HepG2 (cell line): ENCODE measurements at regions not wholly inside any gene's neighbourhood (a gene's known extent, or its start where the extent isn't known, plus 50 kb on each side); places are given as distances from the start of the nearest gene placed in this dataset.

Source experiments
- ATAC-seq: fragments of 200-7000 bp; cut with Tn5 transposase; 3 replicates; pipeline ENCODE4 v1.9.1; 2020; ENCODE audit warnings: mild to moderate bottlenecking, moderate library complexity
- BruUV-seq: library from RNA; stranded (reverse); fragments of 400-500 nt; replicated peaks from 2 replicates; lab custom pipeline; 2021; lab: Mats Ljungman, UMichigan
- CTCF ChIA-PET: fragments of 300-600 bp; formaldehyde crosslinking; extraction: SDS; loops from one replicate; lab custom pipeline; 2021; ENCODE audit warnings: low total read pairs, inconsistent platforms, low intra/inter-chr PET ratio; lab: Yijun Ruan, JAX
- POLR2A ChIA-PET: fragments of 350-600 bp; sonication (Branson Sonifier 250); formaldehyde crosslinking; loops from one replicate; lab custom pipeline; 2020; ENCODE audit warnings: antibody characterized with exemption, inconsistent platforms; lab: Yijun Ruan, JAX
- DNase-seq: peaks from one replicate; pipeline ENCODE4 v3.0.0-alpha.2; 2015; ENCODE audit warnings: low spot score
- FAIRE-seq: peaks from 3 replicates; lab custom pipeline; 2011; peaks lifted over from hg19 to GRCh38; lab: Jason Lieb, UNC
- H2AFZ ChIP-seq: one replicate; pipeline ENCODE4 v1.6.1; 2011; ENCODE audit warnings: low read length, inconsistent platforms
- H3K27ac ChIP-seq: fragments of 300-600 bp; 3 replicates; pipeline ENCODE4 v1.8.0; 2011; ENCODE audit warnings: mixed run types, mild to moderate bottlenecking, mixed read lengths, low read length, inconsistent platforms; ENCODE audit not compliant: insufficient read depth; ENCODE audit errors: extremely low read length
- H3K27me3 ChIP-seq, 2 experiments: fragments of 200-600 bp in 1 of 2; 2 replicates in 1 of 2; 3 replicates in 1 of 2; pipeline versions ENCODE4 v1.6.0 to v1.8.0; 2011; ENCODE audit warnings: low read length in 2 of 2, mild to moderate bottlenecking in 2 of 2, moderate library complexity in 2 of 2, inconsistent platforms in 1 of 2; ENCODE audit not compliant: insufficient read depth in 2 of 2, control insufficient read depth in 1 of 2
- H3K36me3 ChIP-seq, 2 experiments: fragments of 200-600 bp in 1 of 2; replicated peaks in 1 of 2; 2 replicates in 1 of 2; 3 replicates in 1 of 2; pipeline versions ENCODE4 v1.5.1 to v1.8.0; 2011; ENCODE audit warnings: low read length in 2 of 2, inconsistent platforms in 1 of 2; ENCODE audit not compliant: insufficient read depth in 2 of 2, control insufficient read depth in 1 of 2
- H3K4me1 ChIP-seq: 2 replicates; pipeline ENCODE4 v1.5.1; 2012; ENCODE audit warnings: low read length, inconsistent platforms; ENCODE audit not compliant: insufficient read depth
- H3K4me2 ChIP-seq: 2 replicates; pipeline ENCODE4 v1.6.0; 2011; ENCODE audit warnings: low read depth, low read length, inconsistent platforms
- H3K4me3 ChIP-seq, 3 experiments: fragments of 200-600 bp in 1 of 3; sonication (generic), shearing (Covaris generic) in 1 of 3; replicated peaks in 1 of 3; 2 replicates each; pipeline ENCODE4 v1.5.1; 2011 to 2016; ENCODE audit warnings: low read length in 3 of 3, inconsistent platforms in 2 of 3, low read depth in 2 of 3, mild to moderate bottlenecking in 2 of 3, control low read depth in 1 of 3, mixed read lengths in 1 of 3; ENCODE audit not compliant: insufficient read depth in 1 of 3
- H3K79me2 ChIP-seq: one replicate; pipeline ENCODE4 v1.6.1; 2011; ENCODE audit warnings: low read length, inconsistent platforms; ENCODE audit not compliant: insufficient read depth
- H3K9ac ChIP-seq: 2 replicates; pipeline ENCODE4 v1.6.0; 2011; ENCODE audit warnings: mild to moderate bottlenecking, low read depth, low read length, inconsistent platforms; ENCODE audit not compliant: insufficient read depth
- H3K9me3 ChIP-seq: 2 replicates; pipeline ENCODE4 v1.5.1; 2012; ENCODE audit warnings: mild to moderate bottlenecking, low read length
- H4K20me1 ChIP-seq: 2 replicates; pipeline ENCODE4 v1.6.0; 2011; ENCODE audit warnings: inconsistent platforms, mild to moderate bottlenecking, low read length, moderate library complexity; ENCODE audit not compliant: insufficient read depth
- FOXP4 ChIP-seq: sonication (generic); formaldehyde crosslinking; IDR thresholded peaks from 2 replicates; pipeline ENCODE4 v1.4.0; 2020; ENCODE audit warnings: missing genetic modification reagents
- HOMEZ ChIP-seq: IDR thresholded peaks from 2 replicates; pipeline ENCODE4 v1.6.1; 2016; ENCODE audit warnings: low read depth
- KDM6A ChIP-seq: IDR thresholded peaks from 2 replicates; pipeline ENCODE4 v1.6.1; 2016; ENCODE audit warnings: low read depth
- NONO ChIP-seq, 2 experiments: fragments of 450-650 bp in 1 of 2; sonication (generic) in 1 of 2; formaldehyde crosslinking in 1 of 2; IDR thresholded peaks in 1 of 2; conservative IDR thresholded peaks in 1 of 2; 2 replicates each; pipeline versions ENCODE4 v1.6.1 to v1.8.0; 2017 to 2022; ENCODE audit warnings: mild to moderate bottlenecking in 1 of 2, missing genetic modification reagents in 1 of 2, moderate library complexity in 1 of 2
- NR2C2 ChIP-seq: sonication (generic); formaldehyde crosslinking; IDR thresholded peaks from 2 replicates; pipeline ENCODE4 v1.4.0; 2020; ENCODE audit warnings: missing genetic modification reagents, mild to moderate bottlenecking, moderate library complexity, borderline replicate concordance
- NR3C1 ChIP-seq: sonication (generic); formaldehyde crosslinking; IDR thresholded peaks from 2 replicates; pipeline ENCODE4 v1.4.0; 2020; ENCODE audit warnings: missing genetic modification reagents
- PHF8 ChIP-seq: sonication (generic); formaldehyde crosslinking; IDR thresholded peaks from 2 replicates; pipeline ENCODE4 v1.5.0; 2020; ENCODE audit warnings: missing genetic modification reagents
- SSRP1 ChIP-seq: IDR thresholded peaks from 2 replicates; pipeline ENCODE4 v1.6.1; 2016; ENCODE audit warnings: control low read depth
- XRCC5 ChIP-seq: fragments of 200-400 bp; formaldehyde crosslinking; optimal IDR thresholded peaks from 2 replicates; pipeline ENCODE3; 2017; ENCODE audit warnings: mild to moderate bottlenecking, low read length
- ZFX ChIP-seq: sonication (generic); formaldehyde crosslinking; IDR thresholded peaks from 2 replicates; pipeline ENCODE4 v1.4.0; 2020; ENCODE audit warnings: mild to moderate bottlenecking, low read depth, missing genetic modification reagents, moderate library complexity
- ZNF362 ChIP-seq: sonication (generic); formaldehyde crosslinking; IDR thresholded peaks from 2 replicates; pipeline ENCODE4 v1.4.0; 2020; ENCODE audit warnings: missing genetic modification reagents, mild to moderate bottlenecking, borderline replicate concordance
- ZNF839 ChIP-seq: sonication (generic); formaldehyde crosslinking; IDR thresholded peaks from 2 replicates; pipeline ENCODE4 v1.4.0; 2020; ENCODE audit warnings: missing genetic modification reagents, mild to moderate bottlenecking, borderline replicate concordance
- ZNF841 ChIP-seq: sonication (generic); formaldehyde crosslinking; IDR thresholded peaks from 2 replicates; pipeline ENCODE4 v1.8.1; 2023; ENCODE audit warnings: missing genetic modification reagents, borderline replicate concordance
- ZSCAN12 ChIP-seq: sonication (generic); formaldehyde crosslinking; IDR thresholded peaks from 2 replicates; pipeline ENCODE4 v1.9.0; 2021; ENCODE audit warnings: mild to moderate bottlenecking, missing genetic modification reagents
- ZXDC ChIP-seq: sonication (generic); formaldehyde crosslinking; IDR thresholded peaks from 2 replicates; pipeline ENCODE4 v1.5.0; 2020; ENCODE audit warnings: mild to moderate bottlenecking, missing genetic modification reagents
- WGBS: methylation state at CpG from one replicate; pipeline ENCODE4 v1.1.6; 2017; ENCODE audit warnings: low lambda C conversion rate; 5-methylcytosine and 5-hydroxymethylcytosine counted together
- in situ Hi-C: cut with HindIII; loops from 2 replicates; pipeline ENCODE4 v1.10.0; 2017; ENCODE audit warnings: low pct_unique_long_range_greater_than_20kb; ENCODE audit not compliant: extremely low pct_ligation_motif_present
- intact Hi-C: fragments of 100-400 bp; cut with micrococcal nuclease; formaldehyde crosslinking; loops from one replicate; pipeline ENCODE4 v1.10.0; 2022; ENCODE audit not compliant: unreplicated experiment

- Histone ChIP-seq H3K4me1 (peaks cover 83% of the 10 kb centered on the region), H3K27ac (peak overlapping the region; percentile 78), H3K9ac (peak overlapping the region; percentile 35), H3K27me3 (no peaks in the 10 kb centered on the region; a peak in 1 of 5 replicates), H3K79me2 (no peaks in the 10 kb centered on the region), H3K4me2 (no peak overlapping the region; the same call in 1 of the 2 replicates), H3K36me3 (no peaks in the 10 kb centered on the region), H4K20me1 (no peaks in the 10 kb centered on the region), H3K9me3 (no peaks in the 10 kb centered on the region), H3K4me3 (no peak overlapping the region), H2AFZ (peak overlapping the region; percentile 8)
- in situ Hi-C loops (no loop called here), intact Hi-C loops (loop anchor here (2.0 to 5.0 kb wide), 2 partner anchors 15 to 117 kb away; no protein-coding TSS in a partner anchor)
- DNase-seq (no peak), FAIRE-seq (no peak), ATAC-seq (peak; percentile 23)
- BruUV-seq = TSS peak; percentile 91
- CTCF ChIA-PET = no interaction called here
- 68% methylated on average over 5 of the region's 5 CpGs for WGBS
- POLR2A ChIA-PET = interaction anchor here (1.0 kb wide), 1 partner anchor 42 kb away, joined by 3 read pairs; no protein-coding TSS in a partner anchor
- no peak for TF ChIP-seq HOMEZ (CRISPR knock-in tag)
- no peak for TF ChIP-seq NR2C2 (CRISPR knock-in tag)
- no peak for TF ChIP-seq ZSCAN12
- no peak for TF ChIP-seq ZNF362 (CRISPR knock-in tag)
- no peak for TF ChIP-seq NONO (IDR thresholded peaks at IDR 0.05)
- TF ChIP-seq NONO (CRISPR knock-in tag; conservative IDR thresholded peaks at IDR 0.05) = no peak
- TF ChIP-seq PHF8 (CRISPR knock-in tag) = 0 out of 2 replicates have a peak, but pooled peaks have one; percentile 0
- TF ChIP-seq ZNF841 (CRISPR knock-in tag) = no peak
- TF ChIP-seq ZNF839 (CRISPR knock-in tag) = no peak
- TF ChIP-seq NR3C1 = no peak
- peak; percentile 13 for TF ChIP-seq XRCC5
- no peak for TF ChIP-seq KDM6A (CRISPR knock-in tag)
- peak; percentile 30; the same call in 1 of the 2 replicates for TF ChIP-seq SSRP1 (CRISPR knock-in tag)
- no peak for TF ChIP-seq ZXDC (CRISPR knock-in tag)
- 0 out of 2 replicates have a peak, but pooled peaks have one; percentile 19 for TF ChIP-seq ZFX (CRISPR knock-in tag)
- TF ChIP-seq FOXP4 (CRISPR knock-in tag) = no peak
Measured at GRCh38 chr17:37829592-37830123, 84.8 kb upstream of the HNF1B start.
